Astrocyte (in vitro differentiated cells and primary cell): ENCODE measurements at regions not wholly inside any gene's neighbourhood (a gene's known extent, or its start where the extent isn't known, plus 50 kb on each side); places are given as distances from the start of the nearest gene placed in this dataset.

Source experiments
- DNase-seq: peaks from one replicate; pipeline ENCODE4 v3.0.0-alpha.2; 2010; ENCODE audit warnings: low read depth
- FAIRE-seq: peaks from 2 replicates; lab custom pipeline; 2011; peaks lifted over from hg19 to GRCh38; lab: Jason Lieb, UNC
- H2AFZ ChIP-seq: 2 replicates; pipeline ENCODE4 v1.6.0; 2012; ENCODE audit warnings: low read depth, low read length, inconsistent platforms
- H3K27ac ChIP-seq: 2 replicates; pipeline ENCODE4 v1.5.1; 2011; ENCODE audit warnings: low read depth, low read length, inconsistent platforms
- H3K27me3 ChIP-seq: 2 replicates; pipeline ENCODE4 v1.6.0; 2011; ENCODE audit warnings: low read length, inconsistent platforms; ENCODE audit not compliant: insufficient read depth
- H3K36me3 ChIP-seq: 2 replicates; pipeline ENCODE4 v1.5.1; 2011; ENCODE audit warnings: low read length, inconsistent platforms; ENCODE audit not compliant: insufficient read depth
- H3K4me1 ChIP-seq: 2 replicates; pipeline ENCODE4 v1.5.1; 2011; ENCODE audit warnings: low read length, inconsistent platforms; ENCODE audit not compliant: insufficient read depth
- H3K4me2 ChIP-seq: 2 replicates; pipeline ENCODE4 v1.6.0; 2012; ENCODE audit warnings: low read length, inconsistent platforms
- H3K4me3 ChIP-seq: 2 replicates; pipeline ENCODE4 v1.5.1; 2011; ENCODE audit warnings: low read depth, mild to moderate bottlenecking, low read length, inconsistent platforms; ENCODE audit not compliant: insufficient read depth
- H3K79me2 ChIP-seq: 2 replicates; pipeline ENCODE4 v1.6.0; 2012; ENCODE audit warnings: mild to moderate bottlenecking, low read length, inconsistent platforms; ENCODE audit not compliant: insufficient read depth
- H3K9ac ChIP-seq: 2 replicates; pipeline ENCODE4 v1.6.0; 2012; ENCODE audit warnings: mild to moderate bottlenecking, low read length, inconsistent platforms
- H3K9me3 ChIP-seq: 2 replicates; pipeline ENCODE4 v1.5.1; 2012; ENCODE audit warnings: low read depth, mild to moderate bottlenecking, low read length, inconsistent platforms; ENCODE audit not compliant: insufficient read depth
- H4K20me1 ChIP-seq: 2 replicates; pipeline ENCODE4 v1.6.0; 2012; ENCODE audit warnings: low read length, inconsistent platforms; ENCODE audit not compliant: insufficient read depth
- H3K27ac Mint-ChIP-seq: one replicate; pipeline ENCODE4 v1.8.0; 2021; ENCODE audit warnings: mild to moderate bottlenecking, mixed read lengths; ENCODE audit not compliant: unreplicated experiment
- H3K27me3 Mint-ChIP-seq: one replicate; pipeline ENCODE4 v1.8.0; 2021; ENCODE audit warnings: low read depth, mixed read lengths; ENCODE audit not compliant: unreplicated experiment
- H3K36me3 Mint-ChIP-seq: one replicate; pipeline ENCODE4 v1.8.0; 2021; ENCODE audit warnings: low read depth, mixed read lengths; ENCODE audit not compliant: unreplicated experiment
- H3K4me1 Mint-ChIP-seq: one replicate; pipeline ENCODE4 v1.8.0; 2021; ENCODE audit warnings: low read depth, mixed read lengths; ENCODE audit not compliant: unreplicated experiment
- H3K4me3 Mint-ChIP-seq: one replicate; pipeline ENCODE4 v1.8.0; 2021; ENCODE audit warnings: mild to moderate bottlenecking, moderate library complexity, mixed read lengths; ENCODE audit not compliant: unreplicated experiment
- H3K9me3 Mint-ChIP-seq: one replicate; pipeline ENCODE4 v1.8.0; 2021; ENCODE audit warnings: mild to moderate bottlenecking, mixed read lengths; ENCODE audit not compliant: unreplicated experiment
- CTCF ChIP-seq: IDR thresholded peaks from 2 replicates; pipeline ENCODE4 v1.5.1; 2011; ENCODE audit warnings: low read depth, mild to moderate bottlenecking, inconsistent platforms, low read length, moderate library complexity; ENCODE audit not compliant: insufficient read depth
- EZH2 ChIP-seq: IDR thresholded peaks from 2 replicates; pipeline ENCODE4 v1.6.1; 2012; ENCODE audit warnings: mild to moderate bottlenecking, low read length, inconsistent platforms; ENCODE audit not compliant: insufficient read depth

- FAIRE-seq = no peak
- TF ChIP-seq EZH2 (no peak), CTCF (no peak)
- Mint-ChIP-seq H3K4me3 (no peak overlapping the region), H3K4me1 (no peaks in the 10 kb centered on the region), H3K27me3 (no peaks in the 10 kb centered on the region), H3K27ac (no peak overlapping the region), H3K36me3 (no peaks in the 10 kb centered on the region), H3K9me3 (no peaks in the 10 kb centered on the region)
- no peaks in the 10 kb centered on the region for H3K79me2 ChIP-seq
- no peak overlapping the region for H3K27ac ChIP-seq
- no peak for DNase-seq
- no peaks in the 10 kb centered on the region for H3K27me3 ChIP-seq
- no peak overlapping the region for H2AFZ ChIP-seq
- no peaks in the 10 kb centered on the region for H3K4me1 ChIP-seq
- no peak overlapping the region for H3K9ac ChIP-seq
- no peaks in the 10 kb centered on the region for H3K9me3 ChIP-seq
- no peaks in the 10 kb centered on the region for H4K20me1 ChIP-seq
- no peaks in the 10 kb centered on the region for H3K36me3 ChIP-seq
- no peak overlapping the region for H3K4me3 ChIP-seq
- no peak overlapping the region for H3K4me2 ChIP-seq
Measured at GRCh38 chr6:50539447-50539846, 173.9 kb upstream of the TFAP2D start.

- no peaks in the 10 kb centered on the region for H3K9me3 ChIP-seq
Measured at GRCh38 chr6:50541941-50542340, 171.4 kb upstream of the TFAP2D start.

More at GRCh38 chr6:50541941-50542340, 171.4 kb upstream of the TFAP2D start:
- no peak for FAIRE-seq
- Histone ChIP-seq H3K4me3 (no peak overlapping the region), H3K27me3 (no peaks in the 10 kb centered on the region), H2AFZ (no peak overlapping the region), H3K4me1 (no peaks in the 10 kb centered on the region), H3K27ac (no peak overlapping the region), H3K9ac (no peak overlapping the region), H4K20me1 (no peaks in the 10 kb centered on the region), H3K36me3 (no peaks in the 10 kb centered on the region), H3K4me2 (no peak overlapping the region), H3K79me2 (no peaks in the 10 kb centered on the region)
- no peak overlapping the region for H3K27ac Mint-ChIP-seq
- no peak overlapping the region for H3K4me3 Mint-ChIP-seq
- no peak for TF ChIP-seq CTCF
- TF ChIP-seq EZH2 = no peak
- no peaks in the 10 kb centered on the region for H3K9me3 Mint-ChIP-seq
- no peaks in the 10 kb centered on the region for H3K36me3 Mint-ChIP-seq
- no peak for DNase-seq
- H3K4me1 Mint-ChIP-seq = no peaks in the 10 kb centered on the region
- no peaks in the 10 kb centered on the region for H3K27me3 Mint-ChIP-seq
